Activated CD4-positive, alpha-beta memory T cell treated with anti-CD3 and anti-CD28 coated beads for 36 hours (primary cell): ENCODE measurements at regions not wholly inside any gene's neighbourhood (a gene's known extent, or its start where the extent isn't known, plus 50 kb on each side); places are given as distances from the start of the nearest gene placed in this dataset.
"Not testable (repeated sequence)": the region's sequence is repeated elsewhere in the genome, so short reads cannot be mapped to it uniquely, and the experiment has no call there.

Experiments
- CTCF ChIA-PET: fragments of 350-600 bp; sonication (Branson Sonifier 250); formaldehyde crosslinking; loops from one replicate; lab custom pipeline; 2021; ENCODE audit warnings: antibody characterized with exemption, inconsistent platforms; lab: Charles Lee
- POLR2A ChIA-PET: fragments of 350-600 bp; sonication (Branson Sonifier 250); formaldehyde crosslinking; loops from one replicate; lab custom pipeline; 2021; ENCODE audit warnings: antibody characterized with exemption; lab: Charles Lee
- DNase-seq: peaks from one replicate; pipeline ENCODE4 v3.0.0-alpha.2; 2020
- H3K27ac Mint-ChIP-seq: one replicate; pipeline ENCODE4 v1.8.0; 2021; ENCODE audit warnings: mixed read lengths
- H3K27me3 Mint-ChIP-seq: one replicate; pipeline ENCODE4 v1.8.0; 2021; ENCODE audit warnings: mixed read lengths
- H3K36me3 Mint-ChIP-seq: one replicate; pipeline ENCODE4 v1.8.0; 2021; ENCODE audit warnings: mixed read lengths
- H3K4me1 Mint-ChIP-seq: one replicate; pipeline ENCODE4 v1.8.0; 2021; ENCODE audit warnings: low read depth, mixed read lengths
- H3K4me3 Mint-ChIP-seq: one replicate; pipeline ENCODE4 v1.8.0; 2021; ENCODE audit warnings: mild to moderate bottlenecking, mixed read lengths
- H3K9me3 Mint-ChIP-seq: one replicate; pipeline ENCODE4 v1.8.0; 2021; ENCODE audit warnings: mixed read lengths
- intact Hi-C: fragments of 100-400 bp; cut with micrococcal nuclease; formaldehyde crosslinking; loops from one replicate; pipeline ENCODE4 v1.15.1; 2023

GRCh38 chr15:35243758-35244157 lies 158.7 kb upstream of the NANOGP8 start:
- no peaks in the 10 kb centered on the region for H3K4me1 Mint-ChIP-seq
- ChIA-PET POLR2A (no interaction called here), CTCF (no interaction called here)
- no peaks in the 10 kb centered on the region for H3K36me3 Mint-ChIP-seq
- intact Hi-C loops: no loop called here
- DNase-seq: no peak
- no peak overlapping the region for H3K27ac Mint-ChIP-seq
- no peaks in the 10 kb centered on the region for H3K27me3 Mint-ChIP-seq
- H3K4me3 Mint-ChIP-seq: no peak overlapping the region
- H3K9me3 Mint-ChIP-seq: no peaks in the 10 kb centered on the region

- H3K9me3 Mint-ChIP-seq, H3K27ac Mint-ChIP-seq, intact Hi-C loops, CTCF ChIA-PET, H3K36me3 Mint-ChIP-seq, H3K4me1 Mint-ChIP-seq, H3K4me3 Mint-ChIP-seq, POLR2A ChIA-PET, H3K27me3 Mint-ChIP-seq, DNase-seq: not testable (repeated sequence)
These were observed 154.6 kb upstream of the NANOGP8 start for GRCh38 chr15:35239693-35240092.

GRCh38 chr15:35238448-35238847 lies 153.4 kb upstream of the NANOGP8 start:
- intact Hi-C loops, H3K9me3 Mint-ChIP-seq, H3K27me3 Mint-ChIP-seq, H3K4me1 Mint-ChIP-seq, H3K27ac Mint-ChIP-seq, CTCF ChIA-PET, H3K36me3 Mint-ChIP-seq, DNase-seq, H3K4me3 Mint-ChIP-seq, POLR2A ChIA-PET: not testable (repeated sequence)

- H3K27ac Mint-ChIP-seq: no peak overlapping the region
- POLR2A ChIA-PET: no interaction called here
- intact Hi-C loops: no loop called here
- no peak overlapping the region for H3K4me3 Mint-ChIP-seq
- H3K4me1 Mint-ChIP-seq: no peaks in the 10 kb centered on the region
- peaks cover 6% of the 10 kb centered on the region for H3K36me3 Mint-ChIP-seq
- peaks cover 27% of the 10 kb centered on the region for H3K9me3 Mint-ChIP-seq
- DNase-seq: no peak
- H3K27me3 Mint-ChIP-seq: no peaks in the 10 kb centered on the region
- CTCF ChIA-PET: no interaction called here
These were observed 144.0 kb upstream of the NANOGP8 start for GRCh38 chr15:35229085-35229484.

GRCh38 chr15:35218215-35218614 lies 133.1 kb upstream of the NANOGP8 start:
- no peaks in the 10 kb centered on the region for H3K9me3 Mint-ChIP-seq
- CTCF ChIA-PET: no interaction called here
- intact Hi-C loops: no loop called here
- POLR2A ChIA-PET: no interaction called here
- no peaks in the 10 kb centered on the region for H3K27me3 Mint-ChIP-seq
- no peak overlapping the region for H3K4me3 Mint-ChIP-seq
- no peaks in the 10 kb centered on the region for H3K36me3 Mint-ChIP-seq
- DNase-seq: no peak
- no peaks in the 10 kb centered on the region for H3K4me1 Mint-ChIP-seq
- H3K27ac Mint-ChIP-seq: no peak overlapping the region

- no peak for DNase-seq
- Mint-ChIP-seq H3K9me3 (no peaks in the 10 kb centered on the region), H3K4me1 (no peaks in the 10 kb centered on the region), H3K27me3 (no peaks in the 10 kb centered on the region), H3K36me3 (no peaks in the 10 kb centered on the region), H3K4me3 (no peak overlapping the region), H3K27ac (no peak overlapping the region)
- CTCF ChIA-PET: no interaction called here
- POLR2A ChIA-PET: no interaction called here
- intact Hi-C loops: no loop called here
These were observed 130.0 kb upstream of the NANOGP8 start for GRCh38 chr15:35215093-35215492.

- Mint-ChIP-seq H3K9me3 (no peaks in the 10 kb centered on the region), H3K27ac (no peak overlapping the region), H3K27me3 (no peaks in the 10 kb centered on the region), H3K4me3 (no peak overlapping the region), H3K36me3 (no peaks in the 10 kb centered on the region), H3K4me1 (no peaks in the 10 kb centered on the region)
- ChIA-PET CTCF (interaction anchor here (0.6 kb wide), 1 partner anchor 133 kb away, joined by 4 read pairs; no protein-coding TSS in a partner anchor), POLR2A (no interaction called here)
- intact Hi-C loops: no loop called here
- no peak for DNase-seq
These were observed 126.3 kb upstream of the NANOGP8 start for GRCh38 chr15:35211240-35211902.

- ChIA-PET CTCF (interaction anchor here (0.7 to 1.1 kb wide), 2 partner anchors 28 to 132 kb away, joined by 3 read pairs; no protein-coding TSS in a partner anchor), POLR2A (no interaction called here)
- Mint-ChIP-seq H3K9me3 (no peaks in the 10 kb centered on the region), H3K36me3 (no peaks in the 10 kb centered on the region), H3K4me3 (no peak overlapping the region), H3K27ac (no peak overlapping the region), H3K27me3 (no peaks in the 10 kb centered on the region), H3K4me1 (no peaks in the 10 kb centered on the region)
- intact Hi-C loops: no loop called here
- DNase-seq: no peak
These were observed 125.3 kb upstream of the NANOGP8 start for GRCh38 chr15:35210370-35210769.

GRCh38 chr15:35209838-35210237 lies 124.7 kb upstream of the NANOGP8 start:
- intact Hi-C loops: loop anchor here (10.0 kb wide), 1 partner anchor 135 kb away; no protein-coding TSS in a partner anchor
- H3K9me3 Mint-ChIP-seq: no peaks in the 10 kb centered on the region
- no peaks in the 10 kb centered on the region for H3K36me3 Mint-ChIP-seq
- POLR2A ChIA-PET: no interaction called here
- H3K4me3 Mint-ChIP-seq: no peak overlapping the region
- H3K27me3 Mint-ChIP-seq: no peaks in the 10 kb centered on the region
- H3K4me1 Mint-ChIP-seq: no peaks in the 10 kb centered on the region
- DNase-seq: no peak
- no peak overlapping the region for H3K27ac Mint-ChIP-seq
- CTCF ChIA-PET: interaction anchor here (0.7 to 1.1 kb wide), 2 partner anchors 27 to 131 kb away, joined by 3 read pairs; no protein-coding TSS in a partner anchor

GRCh38 chr15:35208353-35208752 lies 123.3 kb upstream of the NANOGP8 start:
- no peaks in the 10 kb centered on the region for H3K36me3 Mint-ChIP-seq
- no peaks in the 10 kb centered on the region for H3K27me3 Mint-ChIP-seq
- H3K4me1 Mint-ChIP-seq: no peaks in the 10 kb centered on the region
- POLR2A ChIA-PET: no interaction called here
- no peak overlapping the region for H3K27ac Mint-ChIP-seq
- DNase-seq: no peak
- no peaks in the 10 kb centered on the region for H3K9me3 Mint-ChIP-seq
- no peak overlapping the region for H3K4me3 Mint-ChIP-seq
- CTCF ChIA-PET: no interaction called here
- intact Hi-C loops: loop anchor here (10.0 kb wide), 1 partner anchor 134 kb away; no protein-coding TSS in a partner anchor

- intact Hi-C loops: loop anchor here (10.0 kb wide), 1 partner anchor 131 kb away; no protein-coding TSS in a partner anchor
- H3K36me3 Mint-ChIP-seq: no peaks in the 10 kb centered on the region
- no peak for DNase-seq
- H3K27ac Mint-ChIP-seq: no peak overlapping the region
- H3K4me1 Mint-ChIP-seq: no peaks in the 10 kb centered on the region
- ChIA-PET CTCF (no interaction called here), POLR2A (no interaction called here)
- no peak overlapping the region for H3K4me3 Mint-ChIP-seq
- H3K27me3 Mint-ChIP-seq: no peaks in the 10 kb centered on the region
- no peaks in the 10 kb centered on the region for H3K9me3 Mint-ChIP-seq
These were observed 121.1 kb upstream of the NANOGP8 start for GRCh38 chr15:35206060-35206675.

- Mint-ChIP-seq H3K27ac (no peak overlapping the region), H3K27me3 (no peaks in the 10 kb centered on the region), H3K9me3 (no peaks in the 10 kb centered on the region), H3K4me1 (no peaks in the 10 kb centered on the region), H3K36me3 (no peaks in the 10 kb centered on the region), H3K4me3 (no peak overlapping the region)
- intact Hi-C loops: no loop called here
- ChIA-PET CTCF (no interaction called here), POLR2A (no interaction called here)
- no peak for DNase-seq
These were observed 113.1 kb upstream of the NANOGP8 start for GRCh38 chr15:35198197-35198596.

- no peak overlapping the region for H3K27ac Mint-ChIP-seq
- no peak for DNase-seq
- CTCF ChIA-PET: no interaction called here
- H3K36me3 Mint-ChIP-seq: no peaks in the 10 kb centered on the region
- intact Hi-C loops: no loop called here
- H3K4me1 Mint-ChIP-seq: no peaks in the 10 kb centered on the region
- no peaks in the 10 kb centered on the region for H3K27me3 Mint-ChIP-seq
- peaks cover under 1% of the 10 kb centered on the region for H3K9me3 Mint-ChIP-seq
- H3K4me3 Mint-ChIP-seq: no peak overlapping the region
- POLR2A ChIA-PET: no interaction called here
These were observed 112.7 kb upstream of the NANOGP8 start for GRCh38 chr15:35197754-35198153.
